AG04450 (cell line): ENCODE measurements at regions not wholly inside any gene's neighbourhood (a gene's known extent, or its start where the extent isn't known, plus 50 kb on each side); places are given as distances from the start of the nearest gene placed in this dataset.

Experiments
- CTCF ChIA-PET: fragments of 300-600, 350-600 bp; formaldehyde crosslinking; extraction: SDS; loops from one replicate; lab custom pipeline; 2022; ENCODE audit warnings: antibody characterized with exemption, inconsistent platforms; lab: Charles Lee
- POLR2A ChIA-PET: fragments of 350-600 bp; formaldehyde crosslinking; extraction: SDS; loops from one replicate; lab custom pipeline; 2021; ENCODE audit warnings: antibody characterized with exemption, inconsistent platforms; lab: Yijun Ruan, JAX
- DNase-seq: peaks from one replicate; pipeline ENCODE4 v3.0.0-alpha.2; 2011; ENCODE audit warnings: low read depth, low spot score
- H3K27ac ChIP-seq: one replicate; pipeline ENCODE4 v1.5.1; 2012; ENCODE audit warnings: low read depth, low read length, control low read depth
- H3K27me3 ChIP-seq: one replicate; pipeline ENCODE4 v1.6.0; 2012; ENCODE audit warnings: low read length; ENCODE audit not compliant: control insufficient read depth, insufficient read depth
- H3K4me3 ChIP-seq: 2 replicates; pipeline ENCODE4 v1.5.1; 2011; ENCODE audit warnings: mild to moderate bottlenecking, low read depth, low read length, control low read depth
- H3K9me3 ChIP-seq: 2 replicates; pipeline ENCODE4 v1.5.1; 2012; ENCODE audit warnings: low read length; ENCODE audit not compliant: control insufficient read depth, insufficient read depth
- TF ChIP-seq, protein P1 (sequence below): IDR thresholded peaks from 2 replicates; pipeline ENCODE4 v1.5.1; 2011; ENCODE audit warnings: low read depth, low read length, control low read depth, inconsistent platforms

DNA sequence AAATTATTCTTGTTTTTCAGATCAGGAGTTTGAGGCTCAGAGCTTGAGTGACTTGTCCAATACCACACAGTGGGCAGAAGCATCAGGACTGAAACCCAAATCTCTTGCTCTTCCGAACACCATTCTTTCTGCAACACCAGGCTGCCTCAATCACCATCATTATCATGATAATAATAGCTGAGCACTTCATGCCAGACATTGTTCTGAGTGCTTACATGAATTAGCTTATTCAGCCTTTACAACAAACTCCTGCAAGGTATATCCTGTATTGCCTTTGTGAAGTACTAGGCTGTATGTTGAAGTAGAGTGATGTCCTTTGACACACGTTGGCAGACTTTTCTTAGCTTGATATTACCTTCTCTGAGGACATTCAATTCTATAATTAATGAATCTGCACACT lies 257.4 kb upstream of the ATP2B1 start:
- TF ChIP-seq, protein P1, sequence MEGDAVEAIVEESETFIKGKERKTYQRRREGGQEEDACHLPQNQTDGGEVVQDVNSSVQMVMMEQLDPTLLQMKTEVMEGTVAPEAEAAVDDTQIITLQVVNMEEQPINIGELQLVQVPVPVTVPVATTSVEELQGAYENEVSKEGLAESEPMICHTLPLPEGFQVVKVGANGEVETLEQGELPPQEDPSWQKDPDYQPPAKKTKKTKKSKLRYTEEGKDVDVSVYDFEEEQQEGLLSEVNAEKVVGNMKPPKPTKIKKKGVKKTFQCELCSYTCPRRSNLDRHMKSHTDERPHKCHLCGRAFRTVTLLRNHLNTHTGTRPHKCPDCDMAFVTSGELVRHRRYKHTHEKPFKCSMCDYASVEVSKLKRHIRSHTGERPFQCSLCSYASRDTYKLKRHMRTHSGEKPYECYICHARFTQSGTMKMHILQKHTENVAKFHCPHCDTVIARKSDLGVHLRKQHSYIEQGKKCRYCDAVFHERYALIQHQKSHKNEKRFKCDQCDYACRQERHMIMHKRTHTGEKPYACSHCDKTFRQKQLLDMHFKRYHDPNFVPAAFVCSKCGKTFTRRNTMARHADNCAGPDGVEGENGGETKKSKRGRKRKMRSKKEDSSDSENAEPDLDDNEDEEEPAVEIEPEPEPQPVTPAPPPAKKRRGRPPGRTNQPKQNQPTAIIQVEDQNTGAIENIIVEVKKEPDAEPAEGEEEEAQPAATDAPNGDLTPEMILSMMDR: no peak
- ChIA-PET POLR2A (no interaction called here), CTCF (no interaction called here)
- Histone ChIP-seq H3K4me3 (no peak overlapping the region), H3K27ac (no peak overlapping the region), H3K27me3 (no peaks in the 10 kb centered on the region), H3K9me3 (no peaks in the 10 kb centered on the region)
- no peak for DNase-seq

DNA sequence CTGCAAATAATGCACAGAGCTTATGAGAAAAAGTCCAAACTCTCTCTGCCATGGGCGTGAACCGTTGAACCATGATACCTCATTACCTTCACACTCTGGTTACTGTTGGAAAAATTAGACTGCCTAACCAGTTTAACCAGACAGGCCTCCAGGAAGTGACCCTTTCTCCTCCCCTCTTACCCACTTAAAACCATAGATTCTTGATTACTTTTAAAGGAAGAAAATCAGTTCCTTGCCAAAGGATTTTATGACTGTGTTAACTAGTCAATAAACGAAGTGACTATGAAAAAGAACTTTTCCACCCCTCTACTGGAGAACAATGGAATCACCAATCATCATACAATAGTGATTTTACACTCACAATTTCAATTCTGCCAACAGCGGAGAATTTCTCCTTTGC lies 254.0 kb upstream of the ATP2B1 start:
- Histone ChIP-seq H3K27ac (no peak overlapping the region), H3K9me3 (no peaks in the 10 kb centered on the region), H3K4me3 (no peak overlapping the region), H3K27me3 (no peaks in the 10 kb centered on the region)
- ChIA-PET CTCF (no interaction called here), POLR2A (no interaction called here)
- TF ChIP-seq, protein P1: peak; percentile 28; the same call in 1 of the 2 replicates
- DNase-seq: no peak

DNA sequence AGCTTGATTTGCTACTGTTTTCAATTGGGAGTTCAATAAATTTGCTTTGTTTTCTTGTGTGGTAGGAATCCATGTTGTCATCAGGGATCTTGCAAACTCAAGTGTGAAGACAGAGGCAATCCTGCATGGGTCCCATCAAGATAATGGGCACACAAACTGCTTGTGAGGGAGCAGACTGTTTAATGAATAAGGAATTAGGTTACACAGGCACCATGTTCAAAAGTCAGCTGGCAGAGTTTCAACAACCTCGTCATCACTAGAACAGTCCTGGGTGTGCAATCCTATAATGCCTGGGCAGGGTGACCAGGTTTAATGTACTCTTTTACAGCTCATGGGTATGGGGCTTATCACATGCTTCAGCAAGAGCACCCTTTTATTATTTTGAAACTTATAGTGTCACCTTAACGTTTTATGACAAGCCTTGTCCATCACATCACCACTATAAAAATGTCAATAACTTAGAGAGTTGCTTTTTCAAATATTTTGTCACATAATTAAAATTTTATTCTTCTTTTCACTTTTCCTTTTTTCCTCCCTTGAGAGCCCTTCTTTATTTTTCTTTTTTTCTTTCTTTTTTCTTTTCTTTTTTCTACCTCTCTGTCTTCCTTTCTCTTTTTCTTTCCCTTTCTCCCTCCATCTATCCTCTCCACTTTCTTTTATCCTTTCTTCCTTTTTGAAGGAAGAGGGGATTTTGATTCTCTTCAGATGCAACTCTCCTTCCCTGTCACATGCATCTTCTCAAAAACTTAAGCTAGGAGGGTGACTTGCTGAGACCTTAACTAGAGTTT lies 252.2 kb upstream of the ATP2B1 start:
- Histone ChIP-seq H3K27me3 (no peaks in the 10 kb centered on the region), H3K9me3 (no peaks in the 10 kb centered on the region), H3K27ac (no peak overlapping the region), H3K4me3 (no peak overlapping the region)
- DNase-seq: no peak
- TF ChIP-seq, protein P1: no peak
- ChIA-PET POLR2A (no interaction called here), CTCF (interaction anchor here (1.4 kb wide), 1 partner anchor 17 kb away, joined by 3 read pairs; no protein-coding TSS in a partner anchor)

DNA sequence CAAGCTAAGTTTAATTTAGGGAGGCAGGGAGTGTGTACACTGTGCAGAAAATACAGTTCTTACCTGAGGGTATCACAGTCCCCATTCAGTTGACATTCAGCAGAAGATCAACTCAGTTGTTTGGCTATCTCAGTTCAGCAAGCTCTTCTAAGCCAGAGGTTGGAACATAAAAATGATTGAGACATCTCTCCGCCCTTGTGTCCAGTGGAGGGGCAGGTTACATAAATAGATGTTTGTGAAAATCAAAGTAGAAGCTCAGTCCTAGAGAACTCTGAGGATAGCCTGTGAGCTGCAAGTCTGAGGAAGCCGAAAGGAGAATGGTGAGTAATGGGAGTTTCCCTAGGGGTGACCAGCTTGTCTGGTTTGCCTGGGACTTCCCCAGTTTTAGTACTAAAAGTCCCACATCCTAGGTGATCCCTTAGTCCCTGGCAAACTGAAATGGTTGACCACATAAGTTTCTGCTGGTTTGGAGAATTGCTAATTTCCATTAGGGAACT lies 251.4 kb upstream of the ATP2B1 start:
- Histone ChIP-seq H3K9me3 (no peaks in the 10 kb centered on the region), H3K4me3 (no peak overlapping the region), H3K27ac (no peak overlapping the region), H3K27me3 (no peaks in the 10 kb centered on the region)
- ChIA-PET POLR2A (no interaction called here), CTCF (interaction anchor here (1.4 kb wide), 1 partner anchor 17 kb away, joined by 3 read pairs; no protein-coding TSS in a partner anchor)
- TF ChIP-seq, protein P1: no peak
- no peak for DNase-seq

DNA sequence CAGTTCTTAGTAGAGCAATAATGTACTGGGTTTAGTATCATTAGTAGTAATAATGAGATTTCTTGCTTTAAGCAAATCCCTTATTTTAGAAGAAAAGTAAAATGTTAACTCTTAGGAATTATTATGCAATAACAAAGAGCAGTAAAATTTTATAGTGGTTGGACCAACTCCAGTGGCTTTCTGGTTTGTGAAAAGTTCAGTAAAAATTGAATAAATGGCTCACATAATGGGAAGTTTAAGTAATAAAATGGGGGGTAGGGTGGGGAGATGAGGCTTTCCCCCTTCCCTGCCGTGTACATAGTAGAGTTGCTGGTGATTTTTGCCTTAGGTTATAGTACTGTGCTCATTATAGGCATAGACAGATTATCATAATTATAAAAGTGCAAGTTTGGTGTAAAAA lies 250.5 kb upstream of the ATP2B1 start:
- Histone ChIP-seq H3K9me3 (no peaks in the 10 kb centered on the region), H3K27me3 (no peaks in the 10 kb centered on the region), H3K4me3 (no peak overlapping the region), H3K27ac (no peak overlapping the region)
- TF ChIP-seq, protein P1: no peak
- ChIA-PET POLR2A (no interaction called here), CTCF (no interaction called here)
- no peak for DNase-seq
